ENCODE measurements at regions not wholly inside any gene's neighbourhood (a gene's known extent, or its start where the extent isn't known, plus 50 kb on each side); places are given as distances from the start of the nearest gene placed in this dataset.

DNA sequence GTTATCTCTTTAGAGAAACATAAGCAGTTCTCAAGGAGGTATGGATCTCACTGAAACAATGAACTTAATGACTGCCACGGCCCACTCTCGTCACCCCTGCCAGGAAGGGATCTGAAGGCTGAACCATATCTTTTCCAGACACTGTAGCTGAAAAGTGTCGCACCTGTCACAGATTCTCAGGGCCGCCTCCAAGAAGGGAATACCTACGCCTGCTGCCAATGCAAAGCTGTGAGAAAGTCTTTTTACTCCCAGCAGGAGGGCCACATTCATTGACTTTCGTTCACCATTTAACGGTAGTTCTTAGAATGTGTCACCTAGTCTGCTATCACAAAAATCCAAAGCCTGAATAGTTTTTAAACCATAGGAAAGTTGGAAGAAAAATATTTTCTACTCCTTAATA lies 66.7 kb upstream of the SH3BP4 start:
- TF ChIP-seq, protein P1, sequence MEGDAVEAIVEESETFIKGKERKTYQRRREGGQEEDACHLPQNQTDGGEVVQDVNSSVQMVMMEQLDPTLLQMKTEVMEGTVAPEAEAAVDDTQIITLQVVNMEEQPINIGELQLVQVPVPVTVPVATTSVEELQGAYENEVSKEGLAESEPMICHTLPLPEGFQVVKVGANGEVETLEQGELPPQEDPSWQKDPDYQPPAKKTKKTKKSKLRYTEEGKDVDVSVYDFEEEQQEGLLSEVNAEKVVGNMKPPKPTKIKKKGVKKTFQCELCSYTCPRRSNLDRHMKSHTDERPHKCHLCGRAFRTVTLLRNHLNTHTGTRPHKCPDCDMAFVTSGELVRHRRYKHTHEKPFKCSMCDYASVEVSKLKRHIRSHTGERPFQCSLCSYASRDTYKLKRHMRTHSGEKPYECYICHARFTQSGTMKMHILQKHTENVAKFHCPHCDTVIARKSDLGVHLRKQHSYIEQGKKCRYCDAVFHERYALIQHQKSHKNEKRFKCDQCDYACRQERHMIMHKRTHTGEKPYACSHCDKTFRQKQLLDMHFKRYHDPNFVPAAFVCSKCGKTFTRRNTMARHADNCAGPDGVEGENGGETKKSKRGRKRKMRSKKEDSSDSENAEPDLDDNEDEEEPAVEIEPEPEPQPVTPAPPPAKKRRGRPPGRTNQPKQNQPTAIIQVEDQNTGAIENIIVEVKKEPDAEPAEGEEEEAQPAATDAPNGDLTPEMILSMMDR (conservative IDR thresholded peaks at IDR 0.05 in 1 of 2, IDR thresholded peaks at IDR 0.05 in 1 of 2; ENCODE audit: low read depth in 1 of 2, low read length in 2 of 2), result no peak
- no peak for TF ChIP-seq EZH2 (IDR thresholded peaks at IDR 0.05; ENCODE audit: low read length, missing control alignments)
